Superior temporal gyrus (tissue), 1 donor: ENCODE measurements at regions not wholly inside any gene's neighbourhood (a gene's known extent, or its start where the extent isn't known, plus 50 kb on each side); places are given as distances from the start of the nearest gene placed in this dataset.
"Not testable (repeated sequence)": the region's sequence is repeated elsewhere in the genome, so short reads cannot be mapped to it uniquely, and the experiment has no call there.

Experiments
- DNase-seq: peaks from one replicate; pipeline ENCODE4 v3.0.0-alpha.2; 2016; ENCODE audit errors: extremely low spot score

GRCh38 chr11:115610234-115610633, 106.0 kb upstream of the CADM1 start:
- DNase-seq, result not testable (repeated sequence)

- DNase-seq, result no peak
These were observed 104.8 kb upstream of the CADM1 start for GRCh38 chr11:115608976-115609375.

- no peak for DNase-seq
These were observed 103.5 kb upstream of the CADM1 start for GRCh38 chr11:115607621-115608221.

- no peak for DNase-seq
These were observed 102.4 kb upstream of the CADM1 start for GRCh38 chr11:115606498-115607220.

- no peak for DNase-seq
These were observed 101.8 kb upstream of the CADM1 start for GRCh38 chr11:115605871-115606497.

GRCh38 chr11:115605397-115605796, 101.2 kb upstream of the CADM1 start:
- not testable (repeated sequence) for DNase-seq

- no peak for DNase-seq
These were observed 94.9 kb upstream of the CADM1 start for GRCh38 chr11:115599125-115599524.

GRCh38 chr11:115598257-115598901, 94.2 kb upstream of the CADM1 start:
- no peak for DNase-seq

- no peak for DNase-seq
These were observed 87.2 kb upstream of the CADM1 start for GRCh38 chr11:115591380-115591779.

GRCh38 chr11:115590254-115590653, 86.0 kb upstream of the CADM1 start:
- DNase-seq, result no peak

GRCh38 chr11:115587718-115588342, 83.6 kb upstream of the CADM1 start:
- DNase-seq, result no peak

- no peak for DNase-seq
These were observed 81.3 kb upstream of the CADM1 start for GRCh38 chr11:115585361-115586024.

GRCh38 chr11:115581871-115582639, 77.8 kb upstream of the CADM1 start:
- no peak for DNase-seq

- DNase-seq, result no peak
These were observed 76.9 kb upstream of the CADM1 start for GRCh38 chr11:115580927-115581680.

- no peak for DNase-seq
These were observed 76.2 kb upstream of the CADM1 start for GRCh38 chr11:115580416-115580815.

GRCh38 chr11:115579181-115579825, 75.1 kb upstream of the CADM1 start:
- no peak for DNase-seq

- no peak for DNase-seq
These were observed 74.1 kb upstream of the CADM1 start for GRCh38 chr11:115578275-115578674.

- no peak for DNase-seq
These were observed 73.5 kb upstream of the CADM1 start for GRCh38 chr11:115577701-115578100.

GRCh38 chr11:115576606-115577380, 72.6 kb upstream of the CADM1 start:
- DNase-seq, result no peak
